Parathyroid adenoma (tissue), 2 donors: ENCODE measurements at regions not wholly inside any gene's neighbourhood (a gene's known extent, or its start where the extent isn't known, plus 50 kb on each side); places are given as distances from the start of the nearest gene placed in this dataset.

ENCODE experiments used
- H2AFZ ChIP-seq: fragments of 300-600 bp; sonication (generic); one replicate; pipeline ENCODE4 v1.7.0; 2017; ENCODE audit warnings: antibody characterized with exemption, mild to moderate bottlenecking
- H3K27ac ChIP-seq: fragments of 300-600 bp; sonication (generic); one replicate; pipeline ENCODE4 v1.7.0; 2017
- H3K27me3 ChIP-seq: fragments of 300-600 bp; sonication (generic); one replicate; pipeline ENCODE4 v1.7.0; 2017; ENCODE audit warnings: low read length; ENCODE audit not compliant: control insufficient read depth, insufficient read depth
- H3K36me3 ChIP-seq: fragments of 300-600 bp; sonication (generic); one replicate; pipeline ENCODE4 v1.7.0; 2017; ENCODE audit warnings: low read length; ENCODE audit not compliant: control insufficient read depth, insufficient read depth
- H3K4me1 ChIP-seq: fragments of 300-600 bp; sonication (generic); one replicate; pipeline ENCODE4 v1.7.0; 2017; ENCODE audit warnings: control low read depth
- H3K4me2 ChIP-seq: fragments of 300-600 bp; sonication (generic); one replicate; pipeline ENCODE4 v1.7.0; 2017; ENCODE audit warnings: low read length
- H3K4me3 ChIP-seq: fragments of 300-600 bp; sonication (generic); one replicate; pipeline ENCODE4 v1.7.0; 2017; ENCODE audit warnings: low read depth, low read length
- H3K79me2 ChIP-seq: fragments of 300-600 bp; sonication (generic); one replicate; pipeline ENCODE4 v1.7.0; 2017; ENCODE audit warnings: control low read depth
- H3K9ac ChIP-seq: fragments of 300-600 bp; sonication (generic); one replicate; pipeline ENCODE4 v1.7.0; 2017; ENCODE audit warnings: mild to moderate bottlenecking
- H3K9me3 ChIP-seq: fragments of 300-600 bp; sonication (generic); one replicate; pipeline ENCODE4 v1.7.0; 2017; ENCODE audit warnings: low read length; ENCODE audit not compliant: control insufficient read depth
- TF ChIP-seq, protein P1 (sequence below): fragments of 300-600 bp; sonication (generic); IDR thresholded peaks from one replicate; pipeline ENCODE4 v1.7.0; 2017; ENCODE audit warnings: antibody characterized with exemption, mild to moderate bottlenecking
- donor health status: primary hyperparathyroidism.

DNA sequence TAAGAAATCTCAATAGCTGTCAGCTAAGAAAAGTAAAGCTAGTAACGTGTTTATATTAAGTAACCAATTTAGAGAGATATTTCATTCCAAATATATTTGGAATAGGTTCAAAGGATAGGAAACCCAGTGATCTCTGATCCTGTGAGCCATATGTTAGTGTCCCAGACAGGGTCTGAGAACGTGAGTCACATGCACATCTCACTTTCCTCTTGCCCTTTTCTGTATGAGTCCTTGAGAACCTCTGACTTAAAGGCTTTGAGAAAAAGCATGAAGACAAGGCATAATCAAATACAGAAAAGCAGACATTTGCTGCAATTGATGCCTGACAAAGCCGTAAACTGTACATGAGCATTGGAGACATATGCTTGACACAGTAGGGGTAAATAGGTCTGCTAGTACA, 655.1 kb upstream of the ADGRL3 start:
- no peaks in the 10 kb centered on the region for H3K36me3 ChIP-seq
- no peak overlapping the region for H3K9ac ChIP-seq
- H3K4me2 ChIP-seq: no peak overlapping the region
- H3K27ac ChIP-seq: no peak overlapping the region
- no peaks in the 10 kb centered on the region for H3K4me1 ChIP-seq
- no peaks in the 10 kb centered on the region for H3K9me3 ChIP-seq
- TF ChIP-seq, protein P1, sequence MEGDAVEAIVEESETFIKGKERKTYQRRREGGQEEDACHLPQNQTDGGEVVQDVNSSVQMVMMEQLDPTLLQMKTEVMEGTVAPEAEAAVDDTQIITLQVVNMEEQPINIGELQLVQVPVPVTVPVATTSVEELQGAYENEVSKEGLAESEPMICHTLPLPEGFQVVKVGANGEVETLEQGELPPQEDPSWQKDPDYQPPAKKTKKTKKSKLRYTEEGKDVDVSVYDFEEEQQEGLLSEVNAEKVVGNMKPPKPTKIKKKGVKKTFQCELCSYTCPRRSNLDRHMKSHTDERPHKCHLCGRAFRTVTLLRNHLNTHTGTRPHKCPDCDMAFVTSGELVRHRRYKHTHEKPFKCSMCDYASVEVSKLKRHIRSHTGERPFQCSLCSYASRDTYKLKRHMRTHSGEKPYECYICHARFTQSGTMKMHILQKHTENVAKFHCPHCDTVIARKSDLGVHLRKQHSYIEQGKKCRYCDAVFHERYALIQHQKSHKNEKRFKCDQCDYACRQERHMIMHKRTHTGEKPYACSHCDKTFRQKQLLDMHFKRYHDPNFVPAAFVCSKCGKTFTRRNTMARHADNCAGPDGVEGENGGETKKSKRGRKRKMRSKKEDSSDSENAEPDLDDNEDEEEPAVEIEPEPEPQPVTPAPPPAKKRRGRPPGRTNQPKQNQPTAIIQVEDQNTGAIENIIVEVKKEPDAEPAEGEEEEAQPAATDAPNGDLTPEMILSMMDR: no peak
- H3K79me2 ChIP-seq: no peaks in the 10 kb centered on the region
- H2AFZ ChIP-seq: no peak overlapping the region
- no peak overlapping the region for H3K4me3 ChIP-seq
- no peaks in the 10 kb centered on the region for H3K27me3 ChIP-seq

- no peaks in the 10 kb centered on the region for H3K36me3 ChIP-seq
- H3K9ac ChIP-seq: no peak overlapping the region
- peaks cover 3% of the 10 kb centered on the region for H3K9me3 ChIP-seq
- H3K27me3 ChIP-seq: no peaks in the 10 kb centered on the region
- H3K4me2 ChIP-seq: no peak overlapping the region
- H3K4me1 ChIP-seq: no peaks in the 10 kb centered on the region
- H3K79me2 ChIP-seq: no peaks in the 10 kb centered on the region
- H3K27ac ChIP-seq: no peak overlapping the region
- H3K4me3 ChIP-seq: no peak overlapping the region
- TF ChIP-seq, protein P1: no peak
- H2AFZ ChIP-seq: no peak overlapping the region
Observed at GRCh38 chr4:60562334-60562733, 637.8 kb upstream of the ADGRL3 start.

DNA sequence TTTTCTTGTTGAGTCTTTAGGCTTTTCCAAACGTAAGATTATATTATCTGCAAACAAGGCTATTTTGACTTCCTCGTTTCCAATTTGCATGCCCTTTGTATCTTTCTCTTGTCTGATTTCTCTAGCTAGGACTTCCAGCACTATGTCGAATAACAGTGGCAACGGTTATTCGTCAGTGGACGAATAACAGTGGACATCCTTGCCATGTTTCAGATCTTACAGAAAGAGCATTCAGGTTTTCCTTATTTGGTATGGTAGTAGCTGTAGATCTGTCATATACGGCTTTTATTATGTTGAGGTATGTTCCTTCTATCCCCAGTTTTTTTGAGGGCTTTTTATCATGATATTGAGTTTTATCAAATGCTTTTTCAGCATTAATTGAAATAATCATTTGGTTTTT, 634.6 kb upstream of the ADGRL3 start:
- Histone ChIP-seq H3K36me3 (no peaks in the 10 kb centered on the region), H3K4me1 (no peaks in the 10 kb centered on the region), H3K79me2 (no peaks in the 10 kb centered on the region), H3K27ac (no peak overlapping the region), H3K4me3 (no peak overlapping the region), H3K9me3 (peaks cover 3% of the 10 kb centered on the region), H3K9ac (no peak overlapping the region), H2AFZ (no peak overlapping the region), H3K27me3 (no peaks in the 10 kb centered on the region), H3K4me2 (no peak overlapping the region)
- TF ChIP-seq, protein P1: no peak

DNA sequence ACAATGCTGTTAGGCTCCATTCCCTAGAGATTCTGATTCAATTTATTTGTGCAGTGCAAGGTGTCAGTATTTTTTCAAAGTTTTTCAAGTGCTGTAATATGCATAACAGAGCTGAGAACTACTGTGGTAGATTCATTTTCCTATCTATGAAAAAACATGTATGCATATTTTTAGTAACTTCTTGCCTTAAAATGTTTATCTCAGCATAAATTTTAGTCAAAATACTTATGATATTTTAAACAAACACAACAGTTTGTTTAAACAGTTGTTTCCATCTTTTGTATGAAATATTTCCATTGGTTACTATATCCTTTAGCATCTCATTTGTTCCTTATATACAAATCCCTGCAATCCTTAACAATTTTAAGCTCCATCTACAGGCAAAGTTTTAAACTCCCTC, 624.8 kb upstream of the ADGRL3 start:
- H3K36me3 ChIP-seq: no peaks in the 10 kb centered on the region
- H3K27me3 ChIP-seq: no peaks in the 10 kb centered on the region
- no peak overlapping the region for H3K4me2 ChIP-seq
- H2AFZ ChIP-seq: no peak overlapping the region
- H3K9ac ChIP-seq: no peak overlapping the region
- no peaks in the 10 kb centered on the region for H3K79me2 ChIP-seq
- no peak overlapping the region for H3K27ac ChIP-seq
- no peak overlapping the region for H3K4me3 ChIP-seq
- H3K9me3 ChIP-seq: no peaks in the 10 kb centered on the region
- TF ChIP-seq, protein P1: no peak
- no peaks in the 10 kb centered on the region for H3K4me1 ChIP-seq

DNA sequence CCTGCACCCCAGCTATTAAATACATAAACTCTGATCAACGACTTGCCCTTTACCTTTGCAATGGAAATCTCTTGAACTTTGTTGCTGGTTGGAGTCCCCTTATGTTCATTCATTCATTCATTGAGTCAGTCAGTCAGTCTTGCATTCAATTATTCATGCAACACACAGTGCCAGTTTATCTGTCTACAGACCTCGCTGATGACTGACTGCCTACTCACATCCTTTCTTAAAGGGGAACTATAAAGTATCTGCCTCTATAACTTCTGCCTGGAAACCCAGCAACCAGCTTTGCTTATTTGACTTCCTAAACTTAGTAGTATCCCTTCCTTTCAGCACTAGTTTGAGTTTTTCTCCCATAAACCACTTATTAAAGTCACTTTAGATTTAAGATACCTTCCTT, 620.8 kb upstream of the ADGRL3 start:
- no peak overlapping the region for H3K9ac ChIP-seq
- no peak overlapping the region for H3K4me3 ChIP-seq
- H3K9me3 ChIP-seq: no peaks in the 10 kb centered on the region
- H3K36me3 ChIP-seq: no peaks in the 10 kb centered on the region
- no peak overlapping the region for H3K4me2 ChIP-seq
- TF ChIP-seq, protein P1: no peak
- H3K4me1 ChIP-seq: no peaks in the 10 kb centered on the region
- no peaks in the 10 kb centered on the region for H3K27me3 ChIP-seq
- H3K27ac ChIP-seq: no peak overlapping the region
- H3K79me2 ChIP-seq: no peaks in the 10 kb centered on the region
- H2AFZ ChIP-seq: no peak overlapping the region
